WTC11 (cell line): ENCODE measurements at regions not wholly inside any gene's neighbourhood (a gene's known extent, or its start where the extent isn't known, plus 50 kb on each side); places are given as distances from the start of the nearest gene placed in this dataset.

Experiments used
- ATAC-seq: fragments of 200-7000 bp; cut with Tn5 transposase; 2 replicates; pipeline ENCODE4 v1.10.0; 2021; ENCODE audit warnings: mild to moderate bottlenecking, moderate library complexity
- CTCF ChIA-PET: fragments of 300-600 bp; sonication (Branson Sonifier 250); formaldehyde crosslinking; loops from one replicate; lab custom pipeline; 2021; ENCODE audit warnings: antibody characterized with exemption; lab: Charles Lee
- POLR2A ChIA-PET: fragments of 350-600 bp; sonication (Branson Sonifier 250); formaldehyde crosslinking; loops from one replicate; lab custom pipeline; 2021; ENCODE audit warnings: antibody characterized with exemption; lab: Charles Lee
- DNase-seq: peaks from one replicate; pipeline ENCODE4 v3.0.0; 2021; ENCODE audit warnings: low spot score
- H3K27ac Mint-ChIP-seq: 2 replicates; pipeline ENCODE4 v1.8.0; 2021; ENCODE audit warnings: mixed read lengths
- H3K27me3 Mint-ChIP-seq: 2 replicates; pipeline ENCODE4 v1.8.0; 2021; ENCODE audit warnings: low read depth, mild to moderate bottlenecking, moderate library complexity, mixed read lengths
- H3K36me3 Mint-ChIP-seq: 2 replicates; pipeline ENCODE4 v1.8.0; 2021; ENCODE audit warnings: mixed read lengths
- H3K4me1 Mint-ChIP-seq: 2 replicates; pipeline ENCODE4 v1.8.0; 2022; ENCODE audit warnings: mixed read lengths
- H3K4me3 Mint-ChIP-seq: 2 replicates; pipeline ENCODE4 v1.8.0; 2021; ENCODE audit warnings: mild to moderate bottlenecking, moderate library complexity, mixed read lengths
- H3K9me3 Mint-ChIP-seq: 2 replicates; pipeline ENCODE4 v1.8.0; 2021; ENCODE audit warnings: mixed read lengths
- AR ChIP-seq: fragments of 250-450 bp; sonication (Bioruptor Pico); IDR thresholded peaks from 2 replicates; pipeline ENCODE4 v1.9.0; 2021; ENCODE audit warnings: mild to moderate bottlenecking
- ESRRA ChIP-seq: sonication (generic); formaldehyde crosslinking; IDR thresholded peaks from 2 replicates; pipeline ENCODE4 v1.8.1; 2022; ENCODE audit warnings: mild to moderate bottlenecking, missing genetic modification reagents, borderline replicate concordance
- ETV6 ChIP-seq: sonication (generic); formaldehyde crosslinking; IDR thresholded peaks from 2 replicates; pipeline ENCODE4 v1.8.1; 2022; ENCODE audit warnings: mild to moderate bottlenecking, missing genetic modification reagents
- FOXK1 ChIP-seq: sonication (generic); formaldehyde crosslinking; IDR thresholded peaks from 2 replicates; pipeline ENCODE4 v1.8.0; 2022; ENCODE audit warnings: mild to moderate bottlenecking, moderate library complexity, missing genetic modification reagents
- FOXP1 ChIP-seq: sonication (generic); formaldehyde crosslinking; IDR thresholded peaks from 2 replicates; pipeline ENCODE4 v1.8.0; 2022; ENCODE audit warnings: missing genetic modification reagents, mild to moderate bottlenecking, moderate library complexity, borderline replicate concordance
- IRF2 ChIP-seq: sonication (generic); formaldehyde crosslinking; IDR thresholded peaks from 2 replicates; pipeline ENCODE4 v1.8.0; 2022; ENCODE audit warnings: low read depth, missing genetic modification reagents, borderline replicate concordance
- JUN ChIP-seq: sonication (generic); formaldehyde crosslinking; IDR thresholded peaks from 2 replicates; pipeline ENCODE4 v1.8.0; 2023; ENCODE audit warnings: mild to moderate bottlenecking, missing genetic modification reagents
- KAT7 ChIP-seq: sonication (generic); formaldehyde crosslinking; IDR thresholded peaks from 2 replicates; pipeline ENCODE4 v1.8.1; 2023; ENCODE audit warnings: missing genetic modification reagents, mild to moderate bottlenecking, borderline replicate concordance
- NFE2L1 ChIP-seq: sonication (generic); formaldehyde crosslinking; IDR thresholded peaks from 2 replicates; pipeline ENCODE4 v1.8.1; 2023; ENCODE audit warnings: missing genetic modification reagents
- NR1H2 ChIP-seq: sonication (generic); formaldehyde crosslinking; IDR thresholded peaks from 2 replicates; pipeline ENCODE4 v1.9.0; 2021; ENCODE audit warnings: mild to moderate bottlenecking, moderate library complexity, missing genetic modification reagents
- NR3C1 ChIP-seq: sonication (generic); formaldehyde crosslinking; conservative IDR thresholded peaks from 2 replicates; pipeline ENCODE4 v1.8.1; 2023; ENCODE audit warnings: low read depth, mild to moderate bottlenecking, missing genetic modification reagents
- PRDM15 ChIP-seq: sonication (generic); formaldehyde crosslinking; IDR thresholded peaks from 2 replicates; pipeline ENCODE4 v1.8.0; 2022; ENCODE audit warnings: missing genetic modification reagents
- RORB ChIP-seq: fragments of 250-450 bp; sonication (Bioruptor Pico); IDR thresholded peaks from 2 replicates; pipeline ENCODE4 v1.9.0; 2021; ENCODE audit warnings: mild to moderate bottlenecking
- SMAD4 ChIP-seq: sonication (generic); formaldehyde crosslinking; IDR thresholded peaks from 2 replicates; pipeline ENCODE4 v1.8.0; 2022; ENCODE audit warnings: mild to moderate bottlenecking, missing genetic modification reagents
- SP1 ChIP-seq: sonication (generic); formaldehyde crosslinking; conservative IDR thresholded peaks from 2 replicates; pipeline ENCODE4 v1.8.1; 2022; ENCODE audit warnings: missing genetic modification reagents
- ZNF317 ChIP-seq: sonication (generic); formaldehyde crosslinking; IDR thresholded peaks from 2 replicates; pipeline ENCODE4 v1.8.1; 2023; ENCODE audit warnings: low read depth, mild to moderate bottlenecking, moderate library complexity, missing genetic modification reagents, borderline replicate concordance
- ZNF396 ChIP-seq: fragments of 250-450 bp; sonication (Bioruptor Pico); IDR thresholded peaks from 2 replicates; pipeline ENCODE4 v1.8.0; 2021; ENCODE audit warnings: mild to moderate bottlenecking, moderate library complexity, borderline replicate concordance
- TF ChIP-seq, protein P1 (sequence below): fragments of 250-450 bp; sonication (Bioruptor Pico); IDR thresholded peaks from 2 replicates; pipeline ENCODE4 v1.9.0; 2021; ENCODE audit warnings: mild to moderate bottlenecking, borderline replicate concordance
- TF ChIP-seq, protein P2 (sequence below): sonication (generic); formaldehyde crosslinking; IDR thresholded peaks from 2 replicates; pipeline ENCODE4 v1.8.1; 2022; ENCODE audit warnings: mild to moderate bottlenecking, moderate library complexity, missing genetic modification reagents
- TF ChIP-seq, protein P3 (sequence below): sonication (generic); formaldehyde crosslinking; IDR thresholded peaks from 2 replicates; pipeline ENCODE4 v1.8.1; 2023; ENCODE audit warnings: mild to moderate bottlenecking, missing genetic modification reagents
- TF ChIP-seq, protein P4 (sequence below): sonication (generic); formaldehyde crosslinking; IDR thresholded peaks from 2 replicates; pipeline ENCODE4 v1.8.1; 2023; ENCODE audit warnings: mild to moderate bottlenecking, moderate library complexity, missing genetic modification reagents

- TF ChIP-seq, protein P1, sequence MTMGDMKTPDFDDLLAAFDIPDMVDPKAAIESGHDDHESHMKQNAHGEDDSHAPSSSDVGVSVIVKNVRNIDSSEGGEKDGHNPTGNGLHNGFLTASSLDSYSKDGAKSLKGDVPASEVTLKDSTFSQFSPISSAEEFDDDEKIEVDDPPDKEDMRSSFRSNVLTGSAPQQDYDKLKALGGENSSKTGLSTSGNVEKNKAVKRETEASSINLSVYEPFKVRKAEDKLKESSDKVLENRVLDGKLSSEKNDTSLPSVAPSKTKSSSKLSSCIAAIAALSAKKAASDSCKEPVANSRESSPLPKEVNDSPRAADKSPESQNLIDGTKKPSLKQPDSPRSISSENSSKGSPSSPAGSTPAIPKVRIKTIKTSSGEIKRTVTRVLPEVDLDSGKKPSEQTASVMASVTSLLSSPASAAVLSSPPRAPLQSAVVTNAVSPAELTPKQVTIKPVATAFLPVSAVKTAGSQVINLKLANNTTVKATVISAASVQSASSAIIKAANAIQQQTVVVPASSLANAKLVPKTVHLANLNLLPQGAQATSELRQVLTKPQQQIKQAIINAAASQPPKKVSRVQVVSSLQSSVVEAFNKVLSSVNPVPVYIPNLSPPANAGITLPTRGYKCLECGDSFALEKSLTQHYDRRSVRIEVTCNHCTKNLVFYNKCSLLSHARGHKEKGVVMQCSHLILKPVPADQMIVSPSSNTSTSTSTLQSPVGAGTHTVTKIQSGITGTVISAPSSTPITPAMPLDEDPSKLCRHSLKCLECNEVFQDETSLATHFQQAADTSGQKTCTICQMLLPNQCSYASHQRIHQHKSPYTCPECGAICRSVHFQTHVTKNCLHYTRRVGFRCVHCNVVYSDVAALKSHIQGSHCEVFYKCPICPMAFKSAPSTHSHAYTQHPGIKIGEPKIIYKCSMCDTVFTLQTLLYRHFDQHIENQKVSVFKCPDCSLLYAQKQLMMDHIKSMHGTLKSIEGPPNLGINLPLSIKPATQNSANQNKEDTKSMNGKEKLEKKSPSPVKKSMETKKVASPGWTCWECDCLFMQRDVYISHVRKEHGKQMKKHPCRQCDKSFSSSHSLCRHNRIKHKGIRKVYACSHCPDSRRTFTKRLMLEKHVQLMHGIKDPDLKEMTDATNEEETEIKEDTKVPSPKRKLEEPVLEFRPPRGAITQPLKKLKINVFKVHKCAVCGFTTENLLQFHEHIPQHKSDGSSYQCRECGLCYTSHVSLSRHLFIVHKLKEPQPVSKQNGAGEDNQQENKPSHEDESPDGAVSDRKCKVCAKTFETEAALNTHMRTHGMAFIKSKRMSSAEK (CRISPR knock-in tag): no peak
- TF ChIP-seq PRDM15 (CRISPR knock-in tag) (no peak), NR3C1 (CRISPR knock-in tag) (no peak)
- TF ChIP-seq, all 79 proteins: peak for 0
These were observed 798.4 kb upstream of the TENM4 start (continued) for GRCh38 chr11:80239217-80239616.

DNA sequence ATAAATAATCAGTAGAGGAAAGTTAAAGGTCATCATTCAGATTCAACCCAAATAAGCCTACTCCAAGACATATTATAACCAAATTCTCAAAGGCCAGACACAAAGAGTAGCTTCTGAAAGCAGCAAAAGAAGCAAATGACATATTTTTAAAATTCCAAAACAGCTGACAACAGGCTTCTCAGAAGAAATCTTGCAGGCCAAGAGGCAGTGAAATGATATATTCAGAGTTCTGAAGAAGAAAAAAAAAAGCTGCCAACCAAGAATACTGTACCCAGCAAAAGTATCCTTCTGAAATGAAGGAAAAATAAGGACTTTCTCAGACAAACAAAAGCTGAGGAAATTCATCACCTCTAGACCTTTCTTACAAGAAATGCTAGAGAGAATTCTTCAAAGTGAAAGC, 787.1 kb upstream of the TENM4 start:
- H3K27ac Mint-ChIP-seq: no peak overlapping the region
- no peak overlapping the region for H3K4me3 Mint-ChIP-seq
- H3K4me1 Mint-ChIP-seq: no peaks in the 10 kb centered on the region
- DNase-seq: no peak
- POLR2A ChIA-PET: no interaction called here
- TF ChIP-seq NFE2L1 (CRISPR knock-in tag) (no peak), ZNF317 (CRISPR knock-in tag) (no peak), KAT7 (CRISPR knock-in tag) (no peak), AR (CRISPR knock-in tag) (no peak), IRF2 (no peak), ETV6 (no peak), SP1 (CRISPR knock-in tag) (no peak), RORB (CRISPR knock-in tag) (no peak), NR1H2 (no peak), FOXK1 (CRISPR knock-in tag) (no peak), ESRRA (CRISPR knock-in tag) (no peak), ZNF396 (CRISPR knock-in tag) (no peak), JUN (CRISPR knock-in tag) (no peak), FOXP1 (CRISPR knock-in tag) (no peak), NR3C1 (CRISPR knock-in tag) (no peak), SMAD4 (CRISPR knock-in tag) (no peak)
- TF ChIP-seq, protein P2, sequence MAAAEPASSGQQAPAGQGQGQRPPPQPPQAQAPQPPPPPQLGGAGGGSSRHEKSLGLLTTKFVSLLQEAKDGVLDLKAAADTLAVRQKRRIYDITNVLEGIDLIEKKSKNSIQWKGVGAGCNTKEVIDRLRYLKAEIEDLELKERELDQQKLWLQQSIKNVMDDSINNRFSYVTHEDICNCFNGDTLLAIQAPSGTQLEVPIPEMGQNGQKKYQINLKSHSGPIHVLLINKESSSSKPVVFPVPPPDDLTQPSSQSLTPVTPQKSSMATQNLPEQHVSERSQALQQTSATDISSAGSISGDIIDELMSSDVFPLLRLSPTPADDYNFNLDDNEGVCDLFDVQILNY (CRISPR knock-in tag): no peak
- TF ChIP-seq, protein P3, sequence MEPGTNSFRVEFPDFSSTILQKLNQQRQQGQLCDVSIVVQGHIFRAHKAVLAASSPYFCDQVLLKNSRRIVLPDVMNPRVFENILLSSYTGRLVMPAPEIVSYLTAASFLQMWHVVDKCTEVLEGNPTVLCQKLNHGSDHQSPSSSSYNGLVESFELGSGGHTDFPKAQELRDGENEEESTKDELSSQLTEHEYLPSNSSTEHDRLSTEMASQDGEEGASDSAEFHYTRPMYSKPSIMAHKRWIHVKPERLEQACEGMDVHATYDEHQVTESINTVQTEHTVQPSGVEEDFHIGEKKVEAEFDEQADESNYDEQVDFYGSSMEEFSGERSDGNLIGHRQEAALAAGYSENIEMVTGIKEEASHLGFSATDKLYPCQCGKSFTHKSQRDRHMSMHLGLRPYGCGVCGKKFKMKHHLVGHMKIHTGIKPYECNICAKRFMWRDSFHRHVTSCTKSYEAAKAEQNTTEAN (CRISPR knock-in tag): no peak
- TF ChIP-seq, protein P4, sequence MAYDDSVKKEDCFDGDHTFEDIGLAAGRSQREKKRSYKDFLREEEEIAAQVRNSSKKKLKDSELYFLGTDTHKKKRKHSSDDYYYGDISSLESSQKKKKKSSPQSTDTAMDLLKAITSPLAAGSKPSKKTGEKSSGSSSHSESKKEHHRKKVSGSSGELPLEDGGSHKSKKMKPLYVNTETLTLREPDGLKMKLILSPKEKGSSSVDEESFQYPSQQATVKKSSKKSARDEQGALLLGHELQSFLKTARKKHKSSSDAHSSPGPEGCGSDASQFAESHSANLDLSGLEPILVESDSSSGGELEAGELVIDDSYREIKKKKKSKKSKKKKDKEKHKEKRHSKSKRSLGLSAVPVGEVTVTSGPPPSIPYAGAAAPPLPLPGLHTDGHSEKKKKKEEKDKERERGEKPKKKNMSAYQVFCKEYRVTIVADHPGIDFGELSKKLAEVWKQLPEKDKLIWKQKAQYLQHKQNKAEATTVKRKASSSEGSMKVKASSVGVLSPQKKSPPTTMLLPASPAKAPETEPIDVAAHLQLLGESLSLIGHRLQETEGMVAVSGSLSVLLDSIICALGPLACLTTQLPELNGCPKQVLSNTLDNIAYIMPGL (CRISPR knock-in tag): no peak
- peaks cover 44% of the 10 kb centered on the region for H3K9me3 Mint-ChIP-seq
- peaks cover 2% of the 10 kb centered on the region; the same call in 1 of the 2 replicates for H3K27me3 Mint-ChIP-seq
- CTCF ChIA-PET: no interaction called here
- H3K36me3 Mint-ChIP-seq: peaks cover 28% of the 10 kb centered on the region
- ATAC-seq: no peak
